GM19324 (cell line): ENCODE measurements at regions not wholly inside any gene's neighbourhood (a gene's known extent, or its start where the extent isn't known, plus 50 kb on each side); places are given as distances from the start of the nearest gene placed in this dataset.
"Not testable (repeated sequence)": the region's sequence is repeated elsewhere in the genome, so short reads cannot be mapped to it uniquely, and the experiment has no call there.

Experiments
- ATAC-seq: cut with Tn5 transposase; IDR thresholded peaks from one replicate; pipeline ENCODE4 v1.9.1; 2021; ENCODE audit warnings: mild to moderate bottlenecking, moderate library complexity; ENCODE audit not compliant: unreplicated experiment, low FRiP score

DNA sequence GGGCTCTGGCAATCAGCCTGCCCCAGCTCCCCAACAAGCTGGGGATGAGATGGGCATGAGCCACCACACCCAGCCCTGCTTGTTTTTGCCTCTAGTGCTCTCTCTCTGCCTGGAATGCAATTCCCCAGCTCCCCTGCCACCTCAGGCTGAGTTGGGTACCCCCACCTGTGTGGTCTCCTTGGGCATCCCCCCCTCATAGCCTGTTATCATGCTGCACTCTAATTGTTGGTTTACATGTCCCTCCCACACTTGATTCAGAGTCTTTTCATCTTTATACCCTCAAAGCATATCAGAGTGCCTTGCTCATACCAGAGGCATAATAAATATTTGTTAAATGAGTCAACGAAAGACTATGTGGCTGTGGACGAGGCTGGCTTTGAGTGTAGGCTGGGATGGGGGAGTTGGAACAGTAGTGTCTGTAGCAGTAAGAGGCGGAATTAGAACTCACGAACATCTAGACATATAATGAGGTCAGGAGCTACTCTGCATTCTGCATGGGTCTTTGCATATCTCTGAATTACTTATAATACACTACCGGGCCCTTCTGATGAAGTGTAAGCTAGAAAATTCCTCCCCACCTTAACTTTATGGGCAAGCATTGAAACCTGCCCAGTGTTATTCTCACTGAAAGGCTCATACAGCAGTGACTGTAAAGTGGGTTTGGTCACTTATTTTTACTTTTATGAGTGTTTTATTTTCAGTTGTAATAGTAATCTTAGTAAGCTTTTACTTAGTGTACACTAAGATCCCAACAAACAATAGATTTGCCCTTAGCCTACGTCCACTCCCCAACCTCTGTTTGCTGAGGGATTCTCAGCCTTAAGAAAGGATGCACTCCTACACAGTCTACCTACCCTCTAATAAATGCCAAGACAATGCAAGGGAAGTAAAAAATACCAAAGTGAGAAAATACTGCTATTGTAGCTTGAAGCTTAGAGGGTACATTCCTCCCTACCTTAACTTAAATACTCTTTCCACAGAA is 58.7 kb downstream of the EDN1 start:
- ATAC-seq: no peak

DNA sequence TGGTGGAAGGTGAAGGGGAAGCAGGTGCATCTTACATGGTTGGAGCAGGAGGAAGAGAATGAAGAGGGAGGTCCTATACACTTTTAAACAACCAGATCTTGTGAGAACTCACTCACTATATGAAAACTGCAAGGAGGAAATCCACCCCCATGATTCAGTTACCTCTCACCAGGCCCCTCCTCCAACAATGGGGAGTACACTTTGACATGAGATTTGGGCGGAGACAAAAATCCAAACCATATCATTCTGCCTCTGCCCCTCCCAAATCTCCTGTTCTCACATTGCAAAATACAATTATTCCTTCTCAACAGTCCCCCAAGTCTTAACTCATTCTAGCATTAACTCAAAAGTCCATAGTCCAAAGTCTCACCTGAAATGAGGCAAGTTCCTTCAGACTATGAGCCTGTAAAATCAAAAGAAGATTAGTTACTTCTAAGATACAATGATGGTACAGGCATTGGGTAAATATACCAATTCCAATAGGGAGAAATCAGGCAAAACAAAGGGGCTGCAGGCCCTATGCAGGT is 60.5 kb downstream of the EDN1 start:
- no peak for ATAC-seq

DNA sequence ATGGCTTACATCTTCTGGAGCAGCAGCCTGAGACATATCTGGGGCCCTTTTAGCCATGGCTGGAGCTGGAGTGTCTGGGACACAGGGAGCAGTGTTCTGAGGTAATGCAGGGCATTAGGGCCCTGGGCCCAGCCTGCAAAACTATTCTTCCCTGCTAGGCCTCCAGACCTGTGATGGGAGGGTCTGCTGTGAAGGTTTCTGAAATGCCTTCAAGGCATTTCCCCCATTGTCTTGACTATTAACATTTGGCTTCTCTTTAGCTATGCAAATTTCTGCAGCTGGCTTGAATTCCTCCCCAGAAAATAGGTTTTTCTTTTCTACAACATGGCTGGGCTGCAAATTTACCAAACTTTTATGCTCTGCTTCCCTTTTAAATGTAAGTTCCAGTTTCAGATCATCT is 61.5 kb downstream of the EDN1 start:
- no peak for ATAC-seq

DNA sequence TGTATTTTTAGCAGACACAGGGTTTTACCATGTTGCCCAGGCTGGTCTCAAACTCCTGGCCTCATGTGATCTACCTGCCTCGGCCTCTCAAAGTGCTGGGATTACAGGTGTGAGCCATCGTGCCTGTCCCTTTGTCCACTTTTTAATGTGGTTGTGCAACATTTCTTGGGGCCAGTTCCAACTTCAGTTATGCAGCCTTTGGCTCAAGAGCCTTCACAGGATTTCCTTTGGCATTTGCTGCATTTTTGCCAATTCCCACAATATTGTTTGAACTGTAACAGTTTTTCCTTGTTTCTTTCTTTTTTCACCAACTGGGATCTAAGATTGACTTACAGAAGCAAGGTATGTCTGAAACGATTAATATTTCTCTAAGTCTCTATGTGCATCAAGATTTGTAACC is 63.6 kb downstream of the EDN1 start:
- no peak for ATAC-seq

DNA sequence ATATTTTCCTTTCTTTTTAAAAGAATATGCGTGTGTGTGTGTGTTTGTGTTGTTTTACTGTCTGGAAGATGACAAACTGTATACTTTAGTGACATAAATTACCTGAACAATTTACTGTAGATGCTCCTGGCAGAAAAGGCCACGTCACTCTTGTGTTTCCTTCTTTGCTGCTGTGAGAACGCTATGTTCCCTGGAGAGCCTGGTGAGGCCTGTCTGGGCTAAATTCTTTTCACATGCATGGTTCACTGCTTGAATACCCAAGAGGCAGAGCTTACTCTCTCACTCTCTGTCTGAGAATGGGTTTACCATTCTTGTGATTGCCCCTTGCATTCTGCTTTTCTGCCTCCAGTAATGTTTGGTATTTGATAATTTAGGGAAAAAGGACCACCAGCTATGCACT is 64.3 kb downstream of the EDN1 start:
- no peak for ATAC-seq

DNA sequence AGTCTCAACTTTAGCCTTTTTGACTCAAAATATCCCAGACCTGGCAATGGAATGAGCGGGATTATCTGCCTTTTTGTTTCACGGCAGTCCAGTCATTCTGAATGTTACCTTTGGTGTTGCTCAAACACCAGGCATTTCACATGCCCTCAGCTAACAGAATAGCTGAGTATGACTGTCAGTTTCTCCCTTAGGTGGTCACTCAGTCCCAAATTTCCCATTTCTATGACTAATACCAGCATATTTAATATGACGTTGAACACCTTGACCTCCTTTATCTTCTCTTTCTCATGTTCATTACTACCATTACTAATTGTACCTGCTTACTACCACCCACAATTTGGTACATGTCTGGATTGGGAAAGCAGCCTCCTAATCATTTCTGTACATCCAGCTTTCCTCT is 65.2 kb downstream of the EDN1 start:
- ATAC-seq: no peak

DNA sequence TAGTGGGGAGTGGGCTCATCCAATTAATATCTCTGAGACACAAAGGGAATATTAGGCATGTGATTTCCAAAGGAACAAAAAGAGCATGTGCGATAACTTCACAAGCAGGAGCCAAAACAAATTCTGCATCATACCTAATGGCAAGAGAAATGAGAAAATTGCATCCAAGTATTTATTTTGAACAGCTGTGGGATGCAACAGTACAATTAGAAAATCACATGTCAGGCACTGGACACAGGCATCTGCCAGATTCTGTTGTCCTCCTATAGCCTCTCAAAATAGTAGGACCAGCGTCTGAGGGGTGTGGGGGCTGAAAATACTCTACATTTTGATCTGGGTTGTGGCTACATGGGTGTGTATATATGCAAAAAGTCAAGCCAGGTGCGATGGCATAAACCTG is 66.3 kb downstream of the EDN1 start:
- ATAC-seq: no peak

DNA sequence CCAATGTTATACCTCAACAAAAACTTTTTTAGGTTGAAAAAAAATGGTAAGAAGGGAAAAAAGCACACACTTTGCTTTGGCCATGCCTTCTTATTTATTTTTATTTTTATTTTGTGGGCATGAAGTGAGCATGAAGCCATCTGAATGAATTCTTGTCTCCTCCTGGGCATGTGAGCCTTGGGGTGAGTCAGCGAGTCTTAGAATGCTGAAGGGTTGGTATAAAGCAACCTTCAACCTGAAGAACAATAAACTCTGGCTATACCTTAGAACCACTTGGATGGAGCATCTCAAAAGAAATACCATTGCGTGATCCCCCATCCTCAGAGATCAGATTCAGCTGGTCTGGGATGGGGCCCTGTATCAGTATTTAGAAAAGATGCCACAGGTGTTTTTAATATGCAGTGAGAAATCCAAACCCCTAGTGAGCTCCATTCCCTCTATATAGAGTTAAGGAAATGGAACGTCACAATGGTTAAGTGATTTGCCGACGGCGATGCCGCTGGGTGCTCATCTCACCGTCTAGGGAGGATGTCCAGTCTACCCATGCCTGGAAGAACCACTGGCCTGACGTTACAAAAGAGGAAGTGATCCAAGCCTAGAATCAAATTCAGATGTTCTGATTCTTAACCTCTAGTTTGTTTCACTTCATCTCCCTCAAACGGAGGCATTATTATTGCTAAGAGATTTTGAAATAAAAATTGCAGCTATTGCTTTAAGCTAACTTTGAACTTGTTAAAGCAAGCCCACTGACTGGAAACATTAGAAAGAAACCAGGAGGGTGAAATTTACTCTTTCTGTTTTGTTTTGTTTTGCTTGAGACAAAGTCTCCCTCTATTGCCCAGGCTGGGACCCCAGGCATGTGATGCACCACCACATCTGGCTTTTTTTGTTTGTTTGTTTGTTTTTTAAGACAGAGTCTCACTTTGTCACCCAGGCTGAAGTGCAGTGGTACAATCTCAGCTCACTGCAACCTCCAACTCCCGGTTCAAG is 67.1 kb downstream of the EDN1 start:
- peak; percentile 60 for ATAC-seq

DNA sequence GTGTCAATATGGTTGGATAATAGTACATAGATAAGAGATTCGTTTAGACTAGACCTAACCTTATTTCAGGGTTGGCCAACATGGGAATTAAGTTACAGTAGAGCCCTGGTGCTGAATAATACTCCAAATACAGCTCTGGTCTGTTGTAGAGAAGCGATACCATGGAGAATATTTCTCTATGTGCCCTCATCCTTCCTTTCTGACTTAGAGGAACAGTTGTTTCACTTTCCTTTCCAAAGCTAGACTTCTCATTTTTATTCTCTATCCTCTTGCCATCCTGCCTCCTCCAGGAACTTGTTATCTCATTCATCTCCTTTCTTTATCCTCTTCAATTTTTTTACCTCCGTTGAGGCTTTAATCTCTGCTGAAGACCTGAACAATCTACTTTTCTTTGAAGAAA is 68.9 kb downstream of the EDN1 start:
- no peak for ATAC-seq

DNA sequence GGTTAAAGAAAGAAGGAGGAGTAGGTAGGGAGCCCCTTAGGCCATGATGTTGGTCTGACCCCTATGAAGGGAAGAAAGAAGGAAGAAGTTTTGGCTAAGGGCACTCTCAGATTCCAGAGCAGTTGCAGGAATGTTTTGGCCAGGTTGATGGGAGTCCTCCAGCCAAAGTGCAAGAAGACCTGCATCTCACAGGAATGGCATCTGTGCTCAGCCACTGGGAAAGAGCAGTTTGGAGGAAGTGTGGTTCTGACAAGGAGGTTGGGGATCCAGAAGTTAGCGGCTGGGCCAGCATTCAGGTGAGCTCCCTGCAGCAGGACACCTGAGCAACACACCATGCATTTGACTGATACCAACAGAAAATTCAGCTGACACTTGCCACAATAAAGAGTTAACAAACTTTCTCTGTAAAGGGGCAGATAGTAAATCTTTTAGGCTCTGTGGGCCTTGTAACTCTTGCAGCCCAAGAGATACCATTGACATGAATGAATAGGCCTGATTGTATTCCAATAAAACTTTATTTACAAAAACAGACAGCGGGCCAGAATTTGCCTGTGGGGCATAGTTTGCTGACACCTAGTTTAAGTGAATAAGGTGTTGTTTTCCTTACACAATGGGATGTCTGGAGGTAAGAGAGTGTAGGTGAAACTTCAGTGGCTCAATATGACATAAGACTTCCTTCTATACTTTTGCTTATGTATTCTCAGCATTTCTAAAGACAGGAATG is 71.0 kb downstream of the EDN1 start:
- ATAC-seq: no peak

DNA sequence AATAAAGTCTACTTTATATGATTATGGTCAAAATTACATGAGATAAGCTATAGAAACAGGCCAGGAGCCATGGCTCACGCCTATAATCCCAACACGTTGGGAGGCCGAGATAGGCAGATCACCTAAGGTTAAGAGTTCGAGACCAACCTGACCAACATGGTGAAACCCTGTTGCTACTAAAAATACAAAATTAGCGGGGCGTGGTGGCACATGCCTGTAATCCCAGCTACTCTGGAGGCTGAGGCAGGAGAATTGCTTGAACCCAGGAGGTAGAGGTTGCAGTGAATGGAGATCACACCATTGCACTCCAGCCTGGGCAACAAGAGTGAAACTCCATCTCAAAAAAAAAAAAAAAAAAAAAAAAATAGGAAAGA is 73.1 kb downstream of the EDN1 start:
- ATAC-seq: not testable (repeated sequence)

DNA sequence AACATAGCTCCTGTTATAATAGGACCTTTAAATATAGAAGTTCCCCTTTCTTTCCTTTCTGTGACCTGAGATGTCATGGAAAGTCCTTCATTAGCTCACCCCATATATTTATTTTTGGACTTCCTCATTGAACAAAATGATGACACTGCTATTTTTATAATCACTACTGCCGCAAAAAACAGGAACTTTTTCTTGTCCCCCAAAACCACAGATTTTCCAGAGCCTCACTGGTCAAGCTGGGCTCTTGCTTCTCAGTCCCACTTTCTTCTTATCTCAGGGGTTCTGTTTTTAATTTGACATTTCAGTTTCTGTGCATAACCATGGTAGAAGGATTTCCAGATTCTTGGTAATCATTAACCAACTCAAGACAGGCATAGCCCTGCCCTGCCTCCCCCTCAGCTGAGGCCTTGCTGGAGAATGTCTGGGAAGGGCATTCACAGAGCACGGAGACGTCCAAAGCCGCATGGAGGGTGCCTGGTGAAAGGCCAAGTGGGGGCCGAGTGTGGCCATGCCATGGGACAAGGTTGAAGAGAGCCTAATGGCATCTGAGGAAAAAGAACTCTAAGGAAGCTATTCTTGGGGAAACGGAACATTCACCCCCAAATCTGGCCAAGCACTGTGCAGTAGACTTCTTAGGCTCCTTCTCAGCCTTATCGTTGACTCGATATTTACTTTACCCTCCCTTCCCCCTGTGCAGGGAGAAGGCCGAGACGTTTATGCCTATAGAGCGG is 73.7 kb downstream of the EDN1 start:
- peak; percentile 71 for ATAC-seq

DNA sequence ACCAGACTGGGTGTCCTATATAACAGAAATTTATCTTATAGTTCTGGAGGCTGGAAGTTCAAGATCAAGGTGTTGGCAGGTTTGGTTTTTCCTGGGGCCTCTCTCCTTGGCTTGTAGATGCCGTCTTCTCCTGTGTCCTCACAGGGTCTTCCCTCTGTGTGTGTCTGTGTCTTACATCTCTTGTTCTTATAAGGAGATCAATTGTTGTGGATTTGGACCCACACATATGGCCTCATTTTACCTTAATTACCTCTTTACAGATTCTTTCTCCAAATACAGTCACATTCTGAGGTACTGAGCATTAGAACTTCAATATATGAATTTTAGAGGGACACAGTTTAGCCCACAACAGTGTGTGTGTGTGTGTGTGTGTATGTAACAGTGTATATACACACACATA is 74.5 kb downstream of the EDN1 start:
- no peak for ATAC-seq

DNA sequence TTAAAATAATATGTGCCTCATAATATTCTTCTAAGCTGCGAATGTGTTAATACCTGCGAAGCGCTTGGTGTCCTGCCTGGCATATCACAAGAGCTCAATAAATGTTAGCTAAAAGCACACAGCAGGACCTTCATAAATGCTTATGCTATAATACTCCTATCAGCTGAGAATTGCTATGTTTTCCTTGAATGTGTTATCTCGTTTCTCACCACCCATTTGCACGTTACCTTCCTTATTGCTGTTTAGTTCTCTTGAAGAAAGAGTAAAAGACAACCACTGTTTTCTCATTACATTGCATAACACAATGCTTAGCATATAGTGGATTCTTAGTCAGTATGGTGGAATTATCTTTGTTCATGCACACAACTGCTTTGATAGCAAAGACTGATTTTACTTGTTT is 76.6 kb downstream of the EDN1 start:
- no peak for ATAC-seq

DNA sequence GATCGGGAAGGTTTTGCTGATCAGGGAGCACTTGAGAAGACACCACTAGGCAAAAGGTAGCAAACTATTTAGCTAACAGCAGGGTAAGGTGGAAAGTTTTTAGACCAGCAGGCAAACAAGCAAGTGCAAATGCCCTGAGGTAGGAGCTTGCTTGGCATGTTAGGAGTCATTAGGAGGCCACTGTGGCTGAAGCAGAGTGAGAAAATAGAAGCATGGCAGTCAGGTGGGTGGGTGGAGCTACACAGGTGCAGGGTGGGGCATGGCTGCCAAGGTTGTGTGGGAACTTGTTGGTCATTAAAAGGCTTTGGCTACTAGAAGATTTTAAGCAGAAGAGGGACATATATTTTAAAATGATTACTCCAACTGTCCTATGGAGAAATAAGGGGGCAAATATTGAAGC is 77.3 kb downstream of the EDN1 start:
- no peak for ATAC-seq

DNA sequence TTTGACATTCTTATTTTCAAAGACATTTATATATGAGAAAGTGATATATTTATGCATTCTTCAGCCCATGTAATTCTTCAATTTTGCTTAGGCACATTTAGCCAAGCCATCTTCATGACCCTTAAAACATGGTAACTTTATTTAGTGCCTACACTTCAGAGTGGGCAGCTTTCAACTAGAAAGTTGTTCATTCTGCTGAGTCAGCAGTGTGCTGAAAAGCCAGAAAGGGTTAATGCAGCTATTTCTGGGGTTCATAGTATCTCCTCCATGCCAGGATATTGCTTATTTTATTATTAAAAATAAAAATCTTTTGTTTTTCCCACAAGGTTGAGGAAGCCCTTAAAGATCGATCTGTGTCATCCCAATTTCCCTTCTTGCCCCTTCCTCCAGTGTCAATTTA is 79.2 kb downstream of the EDN1 start:
- ATAC-seq: no peak

DNA sequence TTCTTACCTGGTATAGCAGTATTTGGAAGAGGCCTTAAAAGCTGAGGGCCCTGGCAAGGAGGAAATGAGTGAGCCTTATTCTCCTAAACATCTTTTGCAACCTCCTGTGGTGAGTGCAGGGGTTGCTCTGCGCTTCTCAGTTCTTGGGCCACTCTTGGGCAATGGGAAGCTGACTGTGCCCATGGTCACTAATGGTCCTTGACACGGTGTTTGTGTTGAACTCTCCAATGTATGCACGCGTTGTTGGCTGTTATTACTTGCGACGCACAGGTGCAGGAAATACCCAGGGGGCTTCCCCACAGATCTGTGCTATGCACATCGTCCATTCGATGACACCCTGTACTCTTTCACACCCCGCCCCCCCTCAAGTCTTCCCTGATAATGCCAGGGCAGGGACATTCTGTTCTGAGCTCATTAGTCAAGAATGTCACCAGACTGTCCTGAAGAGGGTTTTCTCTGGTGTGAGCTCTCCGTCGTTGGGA is 79.7 kb downstream of the EDN1 start:
- peak; percentile 55 for ATAC-seq

DNA sequence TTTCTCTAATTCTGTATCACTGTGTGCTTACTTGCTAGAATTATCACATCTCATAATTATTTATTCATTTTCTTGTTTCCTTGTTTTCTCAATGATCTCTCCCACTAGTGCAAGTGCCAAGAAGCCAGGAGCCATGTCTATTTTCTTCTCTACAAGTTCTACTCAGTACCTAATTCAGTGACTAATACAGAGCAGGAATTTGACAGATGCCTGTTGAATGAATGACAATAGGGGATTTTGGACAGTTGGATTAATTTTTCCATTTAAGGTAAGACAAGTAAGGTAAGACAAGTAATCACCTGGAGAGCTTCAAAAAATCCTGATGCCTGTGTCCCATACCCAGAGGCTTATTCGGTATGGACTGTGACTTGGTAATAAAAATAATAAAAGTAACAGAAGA is 81.0 kb downstream of the EDN1 start:
- no peak for ATAC-seq

DNA sequence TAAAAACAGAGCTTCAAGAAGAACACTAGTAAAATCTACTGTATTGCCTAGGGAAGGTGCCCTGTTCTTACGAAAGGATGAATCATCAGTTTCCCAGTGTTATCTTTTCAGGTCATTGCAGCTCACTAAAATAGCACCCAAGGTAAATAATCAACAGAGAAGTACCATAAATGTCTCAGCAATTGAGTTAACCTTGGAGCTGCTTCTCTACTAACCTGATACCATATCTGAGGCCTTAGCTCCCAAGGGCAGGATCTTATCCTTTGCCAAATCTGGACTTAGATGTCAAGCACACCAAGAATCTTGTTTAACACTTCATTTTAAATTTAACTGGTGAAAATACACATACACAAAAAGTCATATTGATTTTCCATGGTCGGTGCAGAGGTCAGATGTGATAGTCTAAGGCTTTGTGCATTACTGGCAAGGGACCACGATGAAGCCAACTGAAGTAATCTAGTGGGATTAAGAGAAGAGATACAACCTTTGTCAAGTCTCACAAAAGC is 81.5 kb downstream of the EDN1 start:
- ATAC-seq: peak; percentile 42
